ENCODE measurements at regions not wholly inside any gene's neighbourhood (a gene's known extent, or its start where the extent isn't known, plus 50 kb on each side); places are given as distances from the start of the nearest gene placed in this dataset.

DNA sequence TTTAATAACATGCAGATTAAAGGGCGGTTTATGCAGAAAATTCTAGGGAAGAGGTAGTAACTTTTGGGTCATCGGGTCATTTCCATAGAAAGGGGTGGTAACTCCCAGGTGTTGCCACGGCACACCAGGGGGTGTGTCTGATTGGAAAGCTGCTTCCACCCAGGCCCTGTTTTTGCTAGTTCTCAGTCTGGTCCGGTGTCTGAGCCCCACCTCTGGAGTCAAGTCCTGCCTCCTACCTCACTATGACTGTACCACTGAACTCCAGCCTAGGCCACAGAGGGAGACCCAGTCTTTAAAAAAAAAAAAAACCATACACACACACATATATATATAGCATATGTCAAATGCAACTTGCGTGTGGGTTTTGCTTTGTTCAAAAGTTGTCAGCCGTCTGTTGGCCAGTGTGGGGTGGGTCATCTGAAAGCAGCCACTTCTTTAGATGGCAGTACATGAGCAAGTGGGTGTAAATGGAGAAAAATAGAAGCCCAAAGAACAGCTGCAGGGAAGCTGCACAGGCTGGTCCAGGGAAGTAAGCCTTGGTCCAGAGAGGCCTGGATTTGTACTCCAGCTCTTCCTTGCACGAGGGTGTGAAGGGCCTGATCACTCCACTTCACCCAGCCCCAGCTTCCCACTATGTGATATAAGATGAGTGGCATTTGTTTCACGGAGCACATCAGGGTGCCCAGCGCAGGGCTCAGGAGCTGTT is 110.7 kb upstream of the SPRY4 start:
- Histone ChIP-seq H2AFZ (ENCODE audit: insufficient read depth, low read depth, low read length, poor library complexity, severe bottlenecking) (no peak overlapping the region), H3K9me3 (ENCODE audit: control extremely low read depth in 1 of 3, control insufficient read depth in 2 of 3, insufficient read depth in 1 of 3, low read length in 2 of 3) (no peaks in the 10 kb centered on the region), H3K4me2 (replicated peaks; ENCODE audit: low read depth, low read length, poor library complexity, severe bottlenecking) (no peak overlapping the region), H3K4me3 (ENCODE audit: control extremely low read depth in 1 of 5, extremely low read depth in 1 of 5, insufficient read depth in 1 of 5, low read depth in 2 of 5, low read length in 4 of 5) (no peak overlapping the region), H4K20me1 (ENCODE audit: control insufficient read depth, insufficient read depth, low read length, poor library complexity, severe bottlenecking) (no peaks in the 10 kb centered on the region), H3K9ac (ENCODE audit: low read length) (no peak overlapping the region), H3K27ac (ENCODE audit: low read length in 2 of 2) (no peak overlapping the region), H3K36me3 (replicated peaks in 1 of 2; ENCODE audit: control extremely low read depth in 1 of 2, control insufficient read depth in 1 of 2, extremely low read depth in 1 of 2, insufficient read depth in 2 of 2, low read length in 1 of 2) (no peaks in the 10 kb centered on the region), H3K27me3 (replicated peaks in 1 of 4; ENCODE audit: control extremely low read depth in 1 of 4, control insufficient read depth in 3 of 4, insufficient read depth in 4 of 4, low read length in 3 of 4) (peaks cover 0 to 5% (median 0%) of the 10 kb centered on the region in 4 experiments), H3K4me1 (ENCODE audit: control insufficient read depth in 2 of 2, insufficient read depth in 2 of 2, low read length in 2 of 2) (peaks cover 21% of the 10 kb centered on the region in 2 donors), H3K79me2 (ENCODE audit: control insufficient read depth, insufficient read depth, low read length) (no peaks in the 10 kb centered on the region)
- H3K27ac Mint-ChIP-seq = no peak overlapping the region
- ChIA-PET CTCF (interaction anchor here (0.7 kb wide), 1 partner anchor 389 kb away, joined by 3 read pairs; no protein-coding TSS in a partner anchor), POLR2A (no interaction called here)
- DNase-seq (no peak), ATAC-seq (ENCODE audit: low read depth) (no peak)
- intact Hi-C loops (cut with micrococcal nuclease) = no loop called here
- no peak overlapping the region for H3K4me3 Mint-ChIP-seq
- WGBS (ENCODE audit: insufficient coverage) = 100% methylated on average over 1 of the region's 9 CpGs
- H3K4me1 Mint-ChIP-seq = peaks cover 34% of the 10 kb centered on the region
- TF ChIP-seq CTCF (IDR thresholded peaks at IDR 0.05) (no peak), EZH2 (IDR thresholded peaks at IDR 0.05; ENCODE audit: borderline replicate concordance, insufficient read depth, low read depth, low read length, poor library complexity, severe bottlenecking) (no peak)
- no peaks in the 10 kb centered on the region for H3K9me3 Mint-ChIP-seq (ENCODE audit: insufficient read depth)
- H3K27me3 Mint-ChIP-seq = peaks cover 27% of the 10 kb centered on the region

DNA sequence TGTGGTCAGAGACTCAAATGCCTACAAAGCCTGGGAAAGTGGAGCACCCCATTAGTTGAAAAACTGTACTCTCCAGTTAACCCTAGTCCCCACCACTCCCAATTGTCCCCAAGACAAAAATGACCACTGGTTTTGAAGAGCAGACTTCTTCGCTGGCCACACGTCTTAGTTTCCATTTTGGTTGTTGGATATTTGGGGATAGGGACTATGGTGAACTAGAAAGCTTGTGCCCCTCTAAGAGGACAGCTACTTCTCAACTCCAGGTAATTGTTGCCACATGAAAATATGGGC is 109.4 kb upstream of the SPRY4 start:
- POLR2A ChIA-PET = no interaction called here
- intact Hi-C loops (cut with micrococcal nuclease) = no loop called here

More for the DNA sequence above, 109.4 kb upstream of the SPRY4 start:
- no peaks in the 10 kb centered on the region for H3K36me3 ChIP-seq (replicated peaks in 1 of 2; ENCODE audit: control extremely low read depth in 1 of 2, control insufficient read depth in 1 of 2, extremely low read depth in 1 of 2, insufficient read depth in 2 of 2, low read length in 1 of 2)
- no peak overlapping the region for H2AFZ ChIP-seq (ENCODE audit: insufficient read depth, low read depth, low read length, poor library complexity, severe bottlenecking)
- DNase-seq = no peak
- no peaks in the 10 kb centered on the region for H3K9me3 ChIP-seq (ENCODE audit: control extremely low read depth in 1 of 3, control insufficient read depth in 2 of 3, insufficient read depth in 1 of 3, low read length in 2 of 3)
- H3K9ac ChIP-seq (ENCODE audit: low read length) = no peak overlapping the region
- Mint-ChIP-seq H3K27me3 (peaks cover 22% of the 10 kb centered on the region), H3K4me3 (no peak overlapping the region), H3K9me3 (ENCODE audit: insufficient read depth) (no peaks in the 10 kb centered on the region), H3K4me1 (peaks cover 34% of the 10 kb centered on the region), H3K27ac (no peak overlapping the region)
- H3K27me3 ChIP-seq (replicated peaks in 1 of 4; ENCODE audit: control extremely low read depth in 1 of 4, control insufficient read depth in 3 of 4, insufficient read depth in 4 of 4, low read length in 3 of 4) = no peaks in the 10 kb centered on the region
- ATAC-seq (ENCODE audit: low read depth) = no peak
- CTCF ChIA-PET = no interaction called here
- peaks cover 21% of the 10 kb centered on the region in 2 donors for H3K4me1 ChIP-seq (ENCODE audit: control insufficient read depth in 2 of 2, insufficient read depth in 2 of 2, low read length in 2 of 2)
- H3K4me3 ChIP-seq (ENCODE audit: control extremely low read depth in 1 of 5, extremely low read depth in 1 of 5, insufficient read depth in 1 of 5, low read depth in 2 of 5, low read length in 4 of 5) = no peak overlapping the region
- no peaks in the 10 kb centered on the region for H4K20me1 ChIP-seq (ENCODE audit: control insufficient read depth, insufficient read depth, low read length, poor library complexity, severe bottlenecking)
- no peak overlapping the region for H3K27ac ChIP-seq (ENCODE audit: low read length in 2 of 2)
- no peaks in the 10 kb centered on the region for H3K79me2 ChIP-seq (ENCODE audit: control insufficient read depth, insufficient read depth, low read length)
- TF ChIP-seq EZH2 (IDR thresholded peaks at IDR 0.05; ENCODE audit: borderline replicate concordance, insufficient read depth, low read depth, low read length, poor library complexity, severe bottlenecking) = no peak
- TF ChIP-seq CTCF (IDR thresholded peaks at IDR 0.05) = no peak
- H3K4me2 ChIP-seq (replicated peaks; ENCODE audit: low read depth, low read length, poor library complexity, severe bottlenecking) = no peak overlapping the region
- no CpG with 5 or more reads among the region's 2 CpGs for WGBS (ENCODE audit: insufficient coverage)
